Type B pancreatic cell (in vitro differentiated cells): ENCODE measurements at regions not wholly inside any gene's neighbourhood (a gene's known extent, or its start where the extent isn't known, plus 50 kb on each side); places are given as distances from the start of the nearest gene placed in this dataset.

Experiments used
- DNase-seq: peaks from one replicate; pipeline ENCODE4 v3.0.0; 2021; ENCODE audit warnings: mixed read lengths; ENCODE audit not compliant: unreplicated experiment; ENCODE audit errors: extremely low spot score
- H3K27ac Mint-ChIP-seq: 2 replicates; pipeline ENCODE4 v1.8.0; 2021; ENCODE audit warnings: mild to moderate bottlenecking, mixed read lengths
- H3K27me3 Mint-ChIP-seq: 2 replicates; pipeline ENCODE4 v1.8.0; 2021; ENCODE audit warnings: mixed read lengths
- H3K36me3 Mint-ChIP-seq: 2 replicates; pipeline ENCODE4 v1.8.0; 2021; ENCODE audit warnings: mixed read lengths
- H3K4me1 Mint-ChIP-seq: one replicate; pipeline ENCODE4 v1.8.0; 2021; ENCODE audit warnings: mixed read lengths; ENCODE audit not compliant: unreplicated experiment
- H3K4me3 Mint-ChIP-seq: 2 replicates; pipeline ENCODE4 v1.8.0; 2021; ENCODE audit warnings: mild to moderate bottlenecking, mixed read lengths
- H3K9me3 Mint-ChIP-seq: 2 replicates; pipeline ENCODE4 v1.8.0; 2021; ENCODE audit warnings: mixed read lengths
- CTCF ChIP-seq: fragments of 200-600 bp; sonication (generic); conservative IDR thresholded peaks from 2 replicates; pipeline ENCODE4 v1.5.0; 2021; ENCODE audit warnings: antibody characterized with exemption, mild to moderate bottlenecking

- peaks cover 42% of the 10 kb centered on the region for H3K27me3 Mint-ChIP-seq
- no peak for TF ChIP-seq CTCF
- no peak for DNase-seq
- no peaks in the 10 kb centered on the region for H3K4me1 Mint-ChIP-seq
- H3K9me3 Mint-ChIP-seq = no peaks in the 10 kb centered on the region
- H3K4me3 Mint-ChIP-seq = no peak overlapping the region
- no peak overlapping the region for H3K27ac Mint-ChIP-seq
- H3K36me3 Mint-ChIP-seq = no peaks in the 10 kb centered on the region
Measured at GRCh38 chr12:113725557-113725876, 240.6 kb downstream of the RBM19 start.

GRCh38 chr12:113724794-113725556 lies 241.2 kb downstream of the RBM19 start:
- no peak overlapping the region for H3K4me3 Mint-ChIP-seq
- no peak for DNase-seq
- H3K4me1 Mint-ChIP-seq = no peaks in the 10 kb centered on the region
- no peaks in the 10 kb centered on the region for H3K9me3 Mint-ChIP-seq
- H3K27ac Mint-ChIP-seq = no peak overlapping the region
- H3K36me3 Mint-ChIP-seq = no peaks in the 10 kb centered on the region
- no peak for TF ChIP-seq CTCF
- H3K27me3 Mint-ChIP-seq = peaks cover 38% of the 10 kb centered on the region

- no peaks in the 10 kb centered on the region for H3K36me3 Mint-ChIP-seq
- H3K4me1 Mint-ChIP-seq = no peaks in the 10 kb centered on the region
- no peak for DNase-seq
- H3K9me3 Mint-ChIP-seq = no peaks in the 10 kb centered on the region
- peaks cover 41% of the 10 kb centered on the region for H3K27me3 Mint-ChIP-seq
- no peak for TF ChIP-seq CTCF
- H3K4me3 Mint-ChIP-seq = no peak overlapping the region
- H3K27ac Mint-ChIP-seq = no peak overlapping the region
Measured at GRCh38 chr12:113723631-113724030, 242.5 kb downstream of the RBM19 start.

- Mint-ChIP-seq H3K27ac (no peak overlapping the region), H3K4me3 (no peak overlapping the region), H3K4me1 (no peaks in the 10 kb centered on the region), H3K36me3 (no peaks in the 10 kb centered on the region), H3K9me3 (no peaks in the 10 kb centered on the region), H3K27me3 (peaks cover 41% of the 10 kb centered on the region)
- DNase-seq = no peak
- no peak for TF ChIP-seq CTCF
Measured at GRCh38 chr12:113722747-113723146, 243.4 kb downstream of the RBM19 start.

GRCh38 chr12:113720629-113721028 lies 245.5 kb downstream of the RBM19 start:
- Mint-ChIP-seq H3K9me3 (no peaks in the 10 kb centered on the region), H3K4me1 (no peaks in the 10 kb centered on the region), H3K27me3 (peaks cover 34% of the 10 kb centered on the region), H3K4me3 (no peak overlapping the region), H3K27ac (no peak overlapping the region), H3K36me3 (no peaks in the 10 kb centered on the region)
- TF ChIP-seq CTCF = no peak
- no peak for DNase-seq
